B cell (primary cell): ENCODE measurements at regions not wholly inside any gene's neighbourhood (a gene's known extent, or its start where the extent isn't known, plus 50 kb on each side); places are given as distances from the start of the nearest gene placed in this dataset.
A peak's percentile ranks its signal among the peaks of the same experiment; 100 is the strongest.

Experiments used
- ATAC-seq: fragments of 200-7000 bp; cut with Tn5 transposase; one replicate; pipeline ENCODE4 v1.10.0; 2021; ENCODE audit warnings: low read depth, mild to moderate bottlenecking, moderate number of reproducible peaks, moderate library complexity
- CTCF ChIA-PET: fragments of 350-600 bp; sonication (Branson Sonifier 250); formaldehyde crosslinking; loops from one replicate; lab custom pipeline; 2021; ENCODE audit warnings: antibody characterized with exemption, inconsistent platforms; lab: Charles Lee
- POLR2A ChIA-PET: fragments of 350-600 bp; sonication (Branson Sonifier 250); formaldehyde crosslinking; loops from one replicate; lab custom pipeline; 2021; ENCODE audit warnings: antibody characterized with exemption; lab: Charles Lee
- DNase-seq: peaks from one replicate; pipeline ENCODE4 v3.0.0; 2013
- H2AFZ ChIP-seq: 2 replicates; pipeline ENCODE4 v1.6.1; 2012; ENCODE audit warnings: mild to moderate bottlenecking, low read depth, low read length; ENCODE audit not compliant: insufficient read depth, poor library complexity, severe bottlenecking
- H3K27ac ChIP-seq, 2 donors: 1 replicate in 1 of 2; 2 replicates in 1 of 2; pipeline ENCODE4 v1.5.1; 2012 to 2013; ENCODE audit warnings: low read length in 2 of 2, mild to moderate bottlenecking in 2 of 2, moderate library complexity in 1 of 2
- H3K27me3 ChIP-seq, 4 experiments: fragments of 200-600 bp in 1 of 4; sonication (generic) in 1 of 4; replicated peaks in 1 of 4; 1 replicate in 2 of 4; 2 replicates in 2 of 4; pipeline versions ENCODE4 v1.6.1 to v1.7.0; 2013 to 2016; ENCODE audit warnings: low read length in 3 of 4, mild to moderate bottlenecking in 2 of 4, mixed read lengths in 1 of 4, moderate library complexity in 1 of 4; ENCODE audit not compliant: insufficient read depth in 4 of 4, control insufficient read depth in 3 of 4; ENCODE audit errors: control extremely low read depth in 1 of 4
- H3K36me3 ChIP-seq, 2 experiments: replicated peaks in 1 of 2; 1 replicate in 1 of 2; 2 replicates in 1 of 2; pipeline versions ENCODE4 v1.6.1 to v1.7.1; 2013; ENCODE audit warnings: low read length in 1 of 2; ENCODE audit not compliant: insufficient read depth in 2 of 2, control insufficient read depth in 1 of 2; ENCODE audit errors: control extremely low read depth in 1 of 2, extremely low read depth in 1 of 2
- H3K4me1 ChIP-seq, 2 donors: fragments of 200-600 bp in 1 of 2; sonication (generic) in 1 of 2; 1 replicate in 1 of 2; 2 replicates in 1 of 2; pipeline versions ENCODE4 v1.5.1 to v1.6.1; 2013 to 2017; ENCODE audit warnings: low read length in 2 of 2; ENCODE audit not compliant: control insufficient read depth in 2 of 2, insufficient read depth in 2 of 2
- H3K4me2 ChIP-seq: replicated peaks from 2 replicates; pipeline ENCODE3; 2012; ENCODE audit warnings: mild to moderate bottlenecking, low read depth, low read length; ENCODE audit not compliant: poor library complexity, severe bottlenecking
- H3K4me3 ChIP-seq, 5 experiments: fragments of 200-600 bp in 1 of 5; sonication (generic) in 1 of 5; 1 replicate in 3 of 5; 2 replicates in 2 of 5; pipeline versions ENCODE4 v1.5.1 to v1.7.0; 2011 to 2016; ENCODE audit warnings: low read length in 4 of 5, mild to moderate bottlenecking in 4 of 5, low read depth in 2 of 5, control low read depth in 1 of 5, moderate library complexity in 1 of 5; ENCODE audit not compliant: insufficient read depth in 1 of 5; ENCODE audit errors: control extremely low read depth in 1 of 5, extremely low read depth in 1 of 5
- H3K79me2 ChIP-seq: fragments of 200-600 bp; sonication (generic); one replicate; pipeline ENCODE4 v1.6.0; 2016; ENCODE audit warnings: low read length; ENCODE audit not compliant: control insufficient read depth, insufficient read depth
- H3K9ac ChIP-seq: fragments of 200-600 bp; sonication (generic); 2 replicates; pipeline ENCODE4 v1.6.1; 2017; ENCODE audit warnings: mild to moderate bottlenecking, low read length, moderate library complexity
- H3K9me3 ChIP-seq, 3 donors: one replicate each; pipeline versions ENCODE4 v1.6.1 to v1.7.1; 2013; ENCODE audit warnings: low read length in 2 of 3; ENCODE audit not compliant: control insufficient read depth in 2 of 3, insufficient read depth in 1 of 3; ENCODE audit errors: control extremely low read depth in 1 of 3
- H4K20me1 ChIP-seq: 2 replicates; pipeline ENCODE4 v1.6.0; 2012; ENCODE audit warnings: mild to moderate bottlenecking, low read length; ENCODE audit not compliant: insufficient read depth, control insufficient read depth, poor library complexity, severe bottlenecking
- H3K27ac Mint-ChIP-seq: one replicate; pipeline ENCODE4 v1.8.0; 2021; ENCODE audit warnings: mixed read lengths
- H3K27me3 Mint-ChIP-seq: one replicate; pipeline ENCODE4 v1.8.0; 2021; ENCODE audit warnings: mixed read lengths
- H3K4me1 Mint-ChIP-seq: one replicate; pipeline ENCODE4 v1.8.0; 2021; ENCODE audit warnings: mixed read lengths
- H3K4me3 Mint-ChIP-seq: one replicate; pipeline ENCODE4 v1.8.0; 2021; ENCODE audit warnings: mixed read lengths
- H3K9me3 Mint-ChIP-seq: one replicate; pipeline ENCODE4 v1.8.0; 2022; ENCODE audit warnings: mixed read lengths; ENCODE audit not compliant: insufficient read depth
- EZH2 ChIP-seq: IDR thresholded peaks from 2 replicates; pipeline ENCODE4 v1.6.1; 2012; ENCODE audit warnings: borderline replicate concordance, low read depth, mild to moderate bottlenecking, moderate library complexity, low read length; ENCODE audit not compliant: insufficient read depth, poor library complexity, severe bottlenecking
- WGBS: methylation state at CpG from one replicate; pipeline ENCODE4 v1.1.5; 2013; ENCODE audit warnings: missing lambda C conversion rate; ENCODE audit not compliant: insufficient coverage; 5-methylcytosine and 5-hydroxymethylcytosine counted together
- intact Hi-C: fragments of 100-400 bp; cut with micrococcal nuclease; formaldehyde crosslinking; loops from one replicate; pipeline ENCODE4 v1.10.0; 2022
- TF ChIP-seq, protein P1 (sequence below): fragments of 200-600 bp; IDR thresholded peaks from one replicate; pipeline ENCODE4 v1.8.0; 2022; ENCODE audit warnings: antibody characterized with exemption, mild to moderate bottlenecking

DNA sequence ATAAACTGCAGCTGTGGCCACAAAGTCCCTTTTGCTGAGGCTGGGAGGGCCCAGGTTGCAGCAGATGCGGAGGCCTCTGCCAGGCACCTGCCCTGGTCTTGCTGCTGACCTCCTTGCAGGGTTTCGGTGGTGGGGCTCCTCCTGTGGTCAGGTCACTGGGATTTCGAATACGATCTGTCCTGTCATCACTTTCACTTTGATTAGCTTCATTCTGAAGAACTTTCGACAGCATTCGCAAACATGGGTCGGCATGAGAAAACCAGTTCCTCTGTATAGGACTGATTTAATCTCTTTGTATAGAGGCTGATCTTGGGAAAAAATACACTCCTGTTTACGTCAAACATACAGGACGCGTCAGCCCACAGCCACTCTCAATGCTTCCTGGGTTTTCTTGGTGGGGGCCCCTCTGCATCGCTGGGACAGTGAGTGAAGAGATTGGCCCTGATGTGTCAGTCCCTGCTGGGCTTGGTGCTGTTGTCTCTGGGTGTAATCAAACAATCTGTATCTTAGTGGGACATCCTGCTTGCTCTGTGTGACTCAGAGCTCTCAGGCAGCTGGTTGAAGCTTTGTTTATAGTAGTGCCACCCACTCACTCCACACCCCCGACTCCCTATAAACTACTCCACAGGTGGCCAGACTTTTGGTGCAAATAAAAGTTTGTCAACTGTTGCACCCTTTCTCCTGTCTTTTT, 209.4 kb upstream of the CXCR4 start:
- peak overlapping the region; percentile 58 for H3K9ac ChIP-seq
- WGBS = 41% methylated on average over 10 of the region's 12 CpGs
- Mint-ChIP-seq H3K27me3 (no peaks in the 10 kb centered on the region), H3K4me3 (peak overlapping the region; percentile 69), H3K27ac (peak overlapping the region; percentile 88), H3K9me3 (no peaks in the 10 kb centered on the region), H3K4me1 (peaks cover 57% of the 10 kb centered on the region)
- intact Hi-C loops = loop anchor here (2.0 to 5.0 kb wide), 3 partner anchors 17 to 210 kb away; partner anchors contain the start of gene CXCR4
- peak overlapping the region; percentile 67 for H3K4me2 ChIP-seq
- CTCF ChIA-PET = interaction anchor here (0.6 to 2.7 kb wide), 7 partner anchors 17 to 363 kb away, joined by 3 to 10 read pairs (median 4); no protein-coding TSS in a partner anchor
- no peaks in the 10 kb centered on the region for H3K79me2 ChIP-seq
- peak overlapping the region in 4 of 5 experiments; percentile 6 to 32 (median 16) for H3K4me3 ChIP-seq
- ATAC-seq (peak; percentile 75), DNase-seq (peak; percentile 53)
- H3K9me3 ChIP-seq = no peaks in the 10 kb centered on the region
- TF ChIP-seq, protein P1, sequence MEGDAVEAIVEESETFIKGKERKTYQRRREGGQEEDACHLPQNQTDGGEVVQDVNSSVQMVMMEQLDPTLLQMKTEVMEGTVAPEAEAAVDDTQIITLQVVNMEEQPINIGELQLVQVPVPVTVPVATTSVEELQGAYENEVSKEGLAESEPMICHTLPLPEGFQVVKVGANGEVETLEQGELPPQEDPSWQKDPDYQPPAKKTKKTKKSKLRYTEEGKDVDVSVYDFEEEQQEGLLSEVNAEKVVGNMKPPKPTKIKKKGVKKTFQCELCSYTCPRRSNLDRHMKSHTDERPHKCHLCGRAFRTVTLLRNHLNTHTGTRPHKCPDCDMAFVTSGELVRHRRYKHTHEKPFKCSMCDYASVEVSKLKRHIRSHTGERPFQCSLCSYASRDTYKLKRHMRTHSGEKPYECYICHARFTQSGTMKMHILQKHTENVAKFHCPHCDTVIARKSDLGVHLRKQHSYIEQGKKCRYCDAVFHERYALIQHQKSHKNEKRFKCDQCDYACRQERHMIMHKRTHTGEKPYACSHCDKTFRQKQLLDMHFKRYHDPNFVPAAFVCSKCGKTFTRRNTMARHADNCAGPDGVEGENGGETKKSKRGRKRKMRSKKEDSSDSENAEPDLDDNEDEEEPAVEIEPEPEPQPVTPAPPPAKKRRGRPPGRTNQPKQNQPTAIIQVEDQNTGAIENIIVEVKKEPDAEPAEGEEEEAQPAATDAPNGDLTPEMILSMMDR = no peak
- TF ChIP-seq EZH2 = no peak
- peaks cover 33 to 48% of the 10 kb centered on the region in 2 donors for H3K4me1 ChIP-seq
- POLR2A ChIA-PET = interaction anchor here (0.6 to 2.3 kb wide), 11 partner anchors 22 to 193 kb away, joined by 3 to 15 read pairs (median 4); no protein-coding TSS in a partner anchor
- H3K27ac ChIP-seq = peak overlapping the region; percentile 66
- H3K27me3 ChIP-seq = no peaks in the 10 kb centered on the region
- no peaks in the 10 kb centered on the region for H3K36me3 ChIP-seq
- H4K20me1 ChIP-seq = no peaks in the 10 kb centered on the region
- peak overlapping the region; percentile 57 for H2AFZ ChIP-seq

DNA sequence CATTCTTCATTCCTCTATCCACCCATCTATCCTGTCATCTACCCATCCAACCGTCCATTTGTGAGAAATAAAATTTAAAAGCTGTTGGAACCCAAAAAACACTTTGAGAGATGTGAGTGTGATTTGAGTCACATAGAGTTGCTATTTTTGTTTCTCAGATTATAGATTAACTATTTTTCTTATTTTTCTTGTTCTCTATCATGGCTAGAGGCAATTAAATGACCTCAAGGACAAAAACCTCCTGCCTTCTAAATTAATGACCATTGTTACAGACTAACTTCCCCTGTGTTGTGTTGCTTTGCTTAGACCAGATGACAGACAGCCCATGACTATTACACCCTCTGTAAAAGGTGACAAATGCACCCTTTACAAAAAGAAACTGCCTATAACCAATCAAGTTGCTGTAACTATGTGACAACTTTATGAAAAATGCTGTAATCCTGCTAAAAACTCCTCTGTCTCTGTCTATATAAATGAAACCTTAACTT, 207.9 kb upstream of the CXCR4 start:
- no peaks in the 10 kb centered on the region for H3K27me3 Mint-ChIP-seq
- TF ChIP-seq, protein P1 = no peak
- no peak for TF ChIP-seq EZH2
- Histone ChIP-seq H3K9ac (no peak overlapping the region), H3K36me3 (no peaks in the 10 kb centered on the region), H3K4me3 (no peak overlapping the region), H3K9me3 (no peaks in the 10 kb centered on the region), H3K4me1 (peaks cover 33 to 48% of the 10 kb centered on the region in 2 donors), H2AFZ (peak overlapping the region; percentile 76), H3K79me2 (no peaks in the 10 kb centered on the region), H4K20me1 (no peaks in the 10 kb centered on the region), H3K27ac (no peak overlapping the region), H3K4me2 (peak overlapping the region; percentile 59), H3K27me3 (no peaks in the 10 kb centered on the region)
- H3K4me3 Mint-ChIP-seq = peak overlapping the region; percentile 78
- WGBS = no CpG with 5 or more reads among the region's 1 CpG
- no peak for DNase-seq
- H3K27ac Mint-ChIP-seq = peak overlapping the region; percentile 79
- POLR2A ChIA-PET = interaction anchor here (1.6 kb wide), 1 partner anchor 42 kb away, joined by 7 read pairs; no protein-coding TSS in a partner anchor
- CTCF ChIA-PET = interaction anchor here (1.9 to 2.7 kb wide), 3 partner anchors 59 to 86 kb away, joined by 6 to 10 read pairs (median 8); no protein-coding TSS in a partner anchor
- intact Hi-C loops = loop anchor here (2.0 to 5.0 kb wide), 4 partner anchors 15 to 209 kb away; partner anchors contain the start of gene CXCR4
- H3K4me1 Mint-ChIP-seq = peaks cover 56% of the 10 kb centered on the region
- no peak for ATAC-seq
- H3K9me3 Mint-ChIP-seq = no peaks in the 10 kb centered on the region
